ENCODE measurements at regions not wholly inside any gene's neighbourhood (a gene's known extent, or its start where the extent isn't known, plus 50 kb on each side); places are given as distances from the start of the nearest gene placed in this dataset.
"Not testable (repeated sequence)": the region's sequence is repeated elsewhere in the genome, so short reads cannot be mapped to it uniquely, and the experiment has no call there.

DNA sequence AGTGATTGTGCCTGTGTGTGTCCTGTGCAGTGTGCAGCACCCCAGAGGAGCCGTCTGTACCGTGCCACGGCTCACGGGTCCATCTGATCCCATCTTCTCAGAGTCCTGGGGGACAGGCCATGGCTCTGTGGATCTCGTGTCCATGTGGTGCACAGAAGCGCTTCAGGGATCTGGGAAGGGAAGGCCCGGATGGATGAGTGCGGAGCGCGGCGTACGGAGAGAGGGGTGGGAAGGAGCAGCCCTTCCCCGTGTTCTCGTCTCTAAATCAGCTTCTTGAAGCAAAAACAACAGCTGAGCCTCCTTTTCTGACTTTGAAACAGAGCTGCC lies 208.4 kb downstream of the LAT start:
- TF ChIP-seq, protein P1, sequence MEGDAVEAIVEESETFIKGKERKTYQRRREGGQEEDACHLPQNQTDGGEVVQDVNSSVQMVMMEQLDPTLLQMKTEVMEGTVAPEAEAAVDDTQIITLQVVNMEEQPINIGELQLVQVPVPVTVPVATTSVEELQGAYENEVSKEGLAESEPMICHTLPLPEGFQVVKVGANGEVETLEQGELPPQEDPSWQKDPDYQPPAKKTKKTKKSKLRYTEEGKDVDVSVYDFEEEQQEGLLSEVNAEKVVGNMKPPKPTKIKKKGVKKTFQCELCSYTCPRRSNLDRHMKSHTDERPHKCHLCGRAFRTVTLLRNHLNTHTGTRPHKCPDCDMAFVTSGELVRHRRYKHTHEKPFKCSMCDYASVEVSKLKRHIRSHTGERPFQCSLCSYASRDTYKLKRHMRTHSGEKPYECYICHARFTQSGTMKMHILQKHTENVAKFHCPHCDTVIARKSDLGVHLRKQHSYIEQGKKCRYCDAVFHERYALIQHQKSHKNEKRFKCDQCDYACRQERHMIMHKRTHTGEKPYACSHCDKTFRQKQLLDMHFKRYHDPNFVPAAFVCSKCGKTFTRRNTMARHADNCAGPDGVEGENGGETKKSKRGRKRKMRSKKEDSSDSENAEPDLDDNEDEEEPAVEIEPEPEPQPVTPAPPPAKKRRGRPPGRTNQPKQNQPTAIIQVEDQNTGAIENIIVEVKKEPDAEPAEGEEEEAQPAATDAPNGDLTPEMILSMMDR (IDR thresholded peaks at IDR 0.05; ENCODE audit: poor library complexity, severe bottlenecking): not testable (repeated sequence)
- TF ChIP-seq EZH2 (IDR thresholded peaks at IDR 0.05; ENCODE audit: borderline replicate concordance, insufficient read depth, low read length, poor library complexity, severe bottlenecking); POLR2AphosphoS5 (IDR thresholded peaks at IDR 0.05); EP300 (conservative IDR thresholded peaks at IDR 0.05; ENCODE audit: poor library complexity, severe bottlenecking); SMC3 (conservative IDR thresholded peaks at IDR 0.05; ENCODE audit: poor library complexity); RAD21 (conservative IDR thresholded peaks at IDR 0.05); MXI1 (conservative IDR thresholded peaks at IDR 0.05; ENCODE audit: poor library complexity, severe bottlenecking): not testable (repeated sequence)
- TF ChIP-seq, protein P2, sequence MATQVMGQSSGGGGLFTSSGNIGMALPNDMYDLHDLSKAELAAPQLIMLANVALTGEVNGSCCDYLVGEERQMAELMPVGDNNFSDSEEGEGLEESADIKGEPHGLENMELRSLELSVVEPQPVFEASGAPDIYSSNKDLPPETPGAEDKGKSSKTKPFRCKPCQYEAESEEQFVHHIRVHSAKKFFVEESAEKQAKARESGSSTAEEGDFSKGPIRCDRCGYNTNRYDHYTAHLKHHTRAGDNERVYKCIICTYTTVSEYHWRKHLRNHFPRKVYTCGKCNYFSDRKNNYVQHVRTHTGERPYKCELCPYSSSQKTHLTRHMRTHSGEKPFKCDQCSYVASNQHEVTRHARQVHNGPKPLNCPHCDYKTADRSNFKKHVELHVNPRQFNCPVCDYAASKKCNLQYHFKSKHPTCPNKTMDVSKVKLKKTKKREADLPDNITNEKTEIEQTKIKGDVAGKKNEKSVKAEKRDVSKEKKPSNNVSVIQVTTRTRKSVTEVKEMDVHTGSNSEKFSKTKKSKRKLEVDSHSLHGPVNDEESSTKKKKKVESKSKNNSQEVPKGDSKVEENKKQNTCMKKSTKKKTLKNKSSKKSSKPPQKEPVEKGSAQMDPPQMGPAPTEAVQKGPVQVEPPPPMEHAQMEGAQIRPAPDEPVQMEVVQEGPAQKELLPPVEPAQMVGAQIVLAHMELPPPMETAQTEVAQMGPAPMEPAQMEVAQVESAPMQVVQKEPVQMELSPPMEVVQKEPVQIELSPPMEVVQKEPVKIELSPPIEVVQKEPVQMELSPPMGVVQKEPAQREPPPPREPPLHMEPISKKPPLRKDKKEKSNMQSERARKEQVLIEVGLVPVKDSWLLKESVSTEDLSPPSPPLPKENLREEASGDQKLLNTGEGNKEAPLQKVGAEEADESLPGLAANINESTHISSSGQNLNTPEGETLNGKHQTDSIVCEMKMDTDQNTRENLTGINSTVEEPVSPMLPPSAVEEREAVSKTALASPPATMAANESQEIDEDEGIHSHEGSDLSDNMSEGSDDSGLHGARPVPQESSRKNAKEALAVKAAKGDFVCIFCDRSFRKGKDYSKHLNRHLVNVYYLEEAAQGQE (IDR thresholded peaks at IDR 0.05; ENCODE audit: borderline replicate concordance): not testable (repeated sequence)
